ENCODE measurements at regions not wholly inside any gene's neighbourhood (a gene's known extent, or its start where the extent isn't known, plus 50 kb on each side); places are given as distances from the start of the nearest gene placed in this dataset.

DNA sequence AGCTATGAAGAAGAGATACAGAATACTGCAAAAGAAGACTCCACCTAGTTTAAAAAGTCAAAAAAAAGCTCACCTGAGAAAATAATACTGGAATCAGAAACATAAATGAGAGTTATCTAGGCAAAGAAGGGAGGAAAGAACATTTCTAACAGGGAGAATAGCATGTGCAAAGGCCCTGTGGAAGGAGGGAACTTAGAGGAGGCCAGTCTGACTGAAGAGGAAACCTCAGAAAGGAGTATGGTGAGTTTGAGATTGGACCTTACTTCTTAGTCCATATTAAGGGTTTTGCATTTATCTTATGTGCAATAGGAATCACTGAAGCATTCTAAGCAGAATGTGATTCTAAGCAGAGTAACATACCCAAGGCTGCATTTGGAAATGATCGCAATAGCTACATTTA is 193.2 kb downstream of the LNPK start (continued):
- TF ChIP-seq, protein P1, sequence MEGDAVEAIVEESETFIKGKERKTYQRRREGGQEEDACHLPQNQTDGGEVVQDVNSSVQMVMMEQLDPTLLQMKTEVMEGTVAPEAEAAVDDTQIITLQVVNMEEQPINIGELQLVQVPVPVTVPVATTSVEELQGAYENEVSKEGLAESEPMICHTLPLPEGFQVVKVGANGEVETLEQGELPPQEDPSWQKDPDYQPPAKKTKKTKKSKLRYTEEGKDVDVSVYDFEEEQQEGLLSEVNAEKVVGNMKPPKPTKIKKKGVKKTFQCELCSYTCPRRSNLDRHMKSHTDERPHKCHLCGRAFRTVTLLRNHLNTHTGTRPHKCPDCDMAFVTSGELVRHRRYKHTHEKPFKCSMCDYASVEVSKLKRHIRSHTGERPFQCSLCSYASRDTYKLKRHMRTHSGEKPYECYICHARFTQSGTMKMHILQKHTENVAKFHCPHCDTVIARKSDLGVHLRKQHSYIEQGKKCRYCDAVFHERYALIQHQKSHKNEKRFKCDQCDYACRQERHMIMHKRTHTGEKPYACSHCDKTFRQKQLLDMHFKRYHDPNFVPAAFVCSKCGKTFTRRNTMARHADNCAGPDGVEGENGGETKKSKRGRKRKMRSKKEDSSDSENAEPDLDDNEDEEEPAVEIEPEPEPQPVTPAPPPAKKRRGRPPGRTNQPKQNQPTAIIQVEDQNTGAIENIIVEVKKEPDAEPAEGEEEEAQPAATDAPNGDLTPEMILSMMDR (IDR thresholded peaks at IDR 0.05 in 2 of 3, conservative IDR thresholded peaks at IDR 0.05 in 1 of 3; ENCODE audit: borderline replicate concordance in 1 of 3, insufficient read depth in 1 of 3, low read depth in 2 of 3, low read length in 2 of 3) = no peak
- TF ChIP-seq SRF (IDR thresholded peaks at IDR 0.05; ENCODE audit: low read depth) (no peak), SIN3A (IDR thresholded peaks at IDR 0.05; ENCODE audit: low read depth) (no peak), POLR2A (IDR thresholded peaks at IDR 0.05; ENCODE audit: borderline replicate concordance, extremely low read depth, insufficient read depth, insufficient read length) (no peak), EGR1 (IDR thresholded peaks at IDR 0.05; ENCODE audit: low read depth) (no peak)

DNA sequence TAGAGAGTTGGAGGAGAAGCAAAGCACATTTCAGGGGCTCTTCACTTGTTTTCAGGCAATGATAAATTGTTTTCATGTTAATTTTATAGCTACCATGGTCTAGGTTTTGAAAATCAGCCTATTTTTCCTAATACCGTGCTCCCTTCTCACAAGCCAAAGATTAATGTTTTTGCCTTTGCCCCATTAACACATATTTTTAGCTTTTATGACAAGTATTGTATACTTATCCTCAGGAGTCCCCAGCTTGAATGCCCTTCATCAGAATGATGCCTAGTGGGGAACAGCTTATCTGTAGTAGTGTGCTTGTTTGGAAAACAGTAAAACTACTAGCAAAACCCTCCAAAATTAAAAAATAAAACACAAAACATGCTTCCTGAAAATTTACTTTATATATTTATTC is 194.0 kb downstream of the LNPK start:
- ChIA-PET RAD21 (ENCODE audit: low non-redundant PET in 1 of 2, low total read pairs in 2 of 2, uncharacterized antibody in 2 of 2, unreplicated experiment in 2 of 2) (no interaction called here), POLR2A (no interaction called here), CTCF (no interaction called here)
- no peaks in the 10 kb centered on the region for H3K4me1 ChIP-seq (ENCODE audit: control insufficient read depth in 1 of 2, insufficient read depth in 2 of 2, low read length in 2 of 2)
- no TSS peak for BruUV-seq (replicated peaks)
- no peak overlapping the region for H2AFZ ChIP-seq (ENCODE audit: low read depth, low read length, poor library complexity, severe bottlenecking)
- no peaks in the 10 kb centered on the region for H3K27me3 ChIP-seq (ENCODE audit: insufficient read depth, low read length)
- no peak for DNase-seq (ENCODE audit: low read depth, low spot score)
- TF ChIP-seq YY1 (IDR thresholded peaks at IDR 0.05; ENCODE audit: extremely low read depth, insufficient replicate concordance, low read depth, low read length) = no peak
- no peak for TF ChIP-seq ELF1 (IDR thresholded peaks at IDR 0.05; ENCODE audit: borderline replicate concordance, low read depth)
- TF ChIP-seq CEBPB (IDR thresholded peaks at IDR 0.05; ENCODE audit: low read depth) = no peak
- TF ChIP-seq POLR2AphosphoS5 (IDR thresholded peaks at IDR 0.05; ENCODE audit: low read depth, low read length) = no peak
- TF ChIP-seq, protein P2, sequence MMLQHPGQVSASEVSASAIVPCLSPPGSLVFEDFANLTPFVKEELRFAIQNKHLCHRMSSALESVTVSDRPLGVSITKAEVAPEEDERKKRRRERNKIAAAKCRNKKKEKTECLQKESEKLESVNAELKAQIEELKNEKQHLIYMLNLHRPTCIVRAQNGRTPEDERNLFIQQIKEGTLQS (IDR thresholded peaks at IDR 0.05) = no peak
- no peaks in the 10 kb centered on the region for H3K9me2 ChIP-seq (ENCODE audit: insufficient read depth)
- H3K36me3 ChIP-seq (ENCODE audit: control insufficient read depth in 1 of 2, insufficient read depth in 2 of 2, low read length in 2 of 2) = no peaks in the 10 kb centered on the region
- ATAC-seq = no peak
- H3K9me3 ChIP-seq (ENCODE audit: control insufficient read depth in 1 of 2, insufficient read depth in 1 of 2, low read depth in 1 of 2, low read length in 2 of 2) = no peaks in the 10 kb centered on the region
- H3K4me2 ChIP-seq (ENCODE audit: low read length) = no peak overlapping the region
- H3K9ac ChIP-seq (ENCODE audit: low read length) = no peak overlapping the region
- no peaks in the 10 kb centered on the region for H4K20me1 ChIP-seq (ENCODE audit: insufficient read depth)
- no peak overlapping the region for H3K27ac ChIP-seq (ENCODE audit: low read depth, low read length)
- no peak overlapping the region for H3K4me3 ChIP-seq (replicated peaks in 1 of 2; ENCODE audit: low read depth in 1 of 2, low read length in 2 of 2)
- H3K79me2 ChIP-seq (ENCODE audit: insufficient read depth, low read length) = no peaks in the 10 kb centered on the region
- intact Hi-C loops (cut with micrococcal nuclease) = no loop called here
